ENCODE measurements at regions not wholly inside any gene's neighbourhood (a gene's known extent, or its start where the extent isn't known, plus 50 kb on each side); places are given as distances from the start of the nearest gene placed in this dataset.
A peak's percentile ranks its signal among the peaks of the same experiment; 100 is the strongest.

DNA sequence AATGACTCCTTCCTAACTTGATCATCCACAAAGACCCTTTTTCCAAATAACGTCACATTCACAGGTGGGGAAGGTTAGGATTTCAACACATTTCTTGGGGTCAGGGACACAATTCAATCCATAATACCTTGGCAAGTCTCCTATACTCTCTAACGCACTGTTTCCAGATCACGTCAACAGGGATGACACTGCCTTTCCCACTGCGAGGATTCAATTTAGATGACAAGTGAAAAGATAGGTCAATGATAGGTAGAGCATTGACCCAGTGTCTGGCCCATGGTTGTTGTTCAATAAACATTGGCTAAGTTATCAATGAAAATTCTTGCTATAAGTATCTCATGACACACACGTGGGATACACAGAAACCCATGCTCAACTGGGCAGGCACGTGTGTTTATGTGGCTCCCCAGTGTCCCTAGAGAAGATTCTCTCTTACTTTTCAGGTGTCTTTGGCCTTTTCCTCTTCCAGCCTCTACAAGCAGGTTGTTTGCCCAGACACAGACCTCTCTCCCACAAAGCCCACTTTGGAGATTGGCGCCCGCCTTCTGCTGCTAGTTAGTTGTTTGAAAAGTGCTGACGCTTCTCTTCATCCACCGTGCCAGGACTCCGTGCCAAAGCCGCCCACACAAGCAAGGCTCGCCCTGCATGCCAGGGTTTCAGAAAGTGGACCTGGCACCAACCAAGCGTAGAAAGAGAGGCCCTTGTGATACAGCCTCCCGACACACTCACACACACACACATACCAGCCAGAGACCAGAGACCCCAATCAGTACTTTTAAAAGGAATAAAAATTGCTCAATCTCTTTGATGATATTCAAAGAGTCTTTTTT lies 594.5 kb downstream of the BNC2 start:
- Histone ChIP-seq H2BK15ac (ENCODE audit: low read depth, low read length) (no peak overlapping the region), H3K79me1 (ENCODE audit: insufficient read depth, low read depth, low read length, poor library complexity, severe bottlenecking) (no peaks in the 10 kb centered on the region), H3K23me2 (ENCODE audit: insufficient read length, low read depth, low read length, poor library complexity, severe bottlenecking) (no peaks in the 10 kb centered on the region), H3T11ph (ENCODE audit: low read length) (no peak overlapping the region), H2BK20ac (ENCODE audit: low read depth, low read length, poor library complexity, severe bottlenecking) (no peak overlapping the region), H2AFZ (ENCODE audit: low read length) (no peak overlapping the region), H2AK5ac (ENCODE audit: insufficient read length, low read length) (no peak overlapping the region), H4K20me1 (ENCODE audit: control insufficient read depth, insufficient read depth, insufficient read length) (no peaks in the 10 kb centered on the region), H3K14ac (ENCODE audit: insufficient read depth, low read length) (no peak overlapping the region), H4K91ac (ENCODE audit: insufficient read length, low read depth, low read length) (no peak overlapping the region), H3K9me3 (ENCODE audit: control insufficient read depth, low read depth, low read length) (no peaks in the 10 kb centered on the region), H3K27me3 (ENCODE audit: insufficient read depth, low read length) (no peaks in the 10 kb centered on the region), H3K27ac (ENCODE audit: insufficient read length, low read depth, low read length) (no peak overlapping the region), H3K23ac (ENCODE audit: insufficient read length, low read depth, low read length) (no peak overlapping the region), H2BK12ac (ENCODE audit: insufficient read length, low read depth, low read length) (no peak overlapping the region), H3K9ac (ENCODE audit: extremely low read depth, insufficient read length, low read length) (no peak overlapping the region), H2BK5ac (ENCODE audit: insufficient read length, low read length) (no peak overlapping the region), H3K18ac (ENCODE audit: insufficient read length, low read depth, low read length) (no peak overlapping the region), H3K79me2 (ENCODE audit: insufficient read depth, low read length) (no peaks in the 10 kb centered on the region), H2BK120ac (ENCODE audit: low read depth, low read length, poor library complexity, severe bottlenecking) (no peak overlapping the region), H4K5ac (ENCODE audit: insufficient read length, low read depth, low read length) (no peak overlapping the region), H3K4me1 (ENCODE audit: insufficient read depth, low read length) (no peaks in the 10 kb centered on the region), H3K4ac (ENCODE audit: low read depth, low read length) (no peak overlapping the region), H3K56ac (ENCODE audit: insufficient read length, low read depth, low read length) (no peak overlapping the region), H3K4me2 (ENCODE audit: insufficient read depth, insufficient read length, low read length) (no peak overlapping the region), H4K8ac (replicated peaks; ENCODE audit: insufficient read length, low read depth, low read length) (no peak overlapping the region)
- no peak for TF ChIP-seq CTCF (conservative IDR thresholded peaks at IDR 0.05)
- no peaks in the 10 kb centered on the region for H3K36me3 Mint-ChIP-seq (ENCODE audit: insufficient read depth in 1 of 3, low read depth in 3 of 3)
- H3K27me3 Mint-ChIP-seq (ENCODE audit: low read depth), result no peaks in the 10 kb centered on the region
- no peak overlapping the region for H3K4me3 Mint-ChIP-seq
- peak; percentile 16 for DNase-seq
- H3K4me1 Mint-ChIP-seq, result peaks cover 9% of the 10 kb centered on the region in 2 experiments
- no peaks in the 10 kb centered on the region for H3K9me3 Mint-ChIP-seq
- no CpG with 5 or more reads among the region's 15 CpGs for WGBS (ENCODE audit: extremely low coverage, insufficient read length, low lambda C conversion rate)
- no peak overlapping the region for H3K27ac Mint-ChIP-seq
